ENCODE measurements at regions not wholly inside any gene's neighbourhood (a gene's known extent, or its start where the extent isn't known, plus 50 kb on each side); places are given as distances from the start of the nearest gene placed in this dataset.
A peak's percentile ranks its signal among the peaks of the same experiment; 100 is the strongest.

GRCh38 chr7:46524350-46524749 is 603.3 kb upstream of the IGFBP3 start:
- H3K23me2 ChIP-seq (ENCODE audit: low read depth, low read length) = no peaks in the 10 kb centered on the region
- H2BK15ac ChIP-seq (ENCODE audit: low read length) = no peak overlapping the region
- CTCF ChIA-PET (ENCODE audit: partially characterized antibody) = interaction anchor here (1.0 kb wide), 1 partner anchor 57 kb away, joined by 3 read pairs; no protein-coding TSS in a partner anchor
- no peaks in the 10 kb centered on the region for H3K79me1 ChIP-seq (ENCODE audit: low read depth, low read length)
- no peak overlapping the region for H3K23ac ChIP-seq (ENCODE audit: insufficient read length)
- no peak overlapping the region for H3K14ac ChIP-seq (ENCODE audit: insufficient read length)
- no peak overlapping the region for H2BK120ac ChIP-seq (replicated peaks; ENCODE audit: low read depth, low read length)
- H3K36me3 ChIP-seq (ENCODE audit: control insufficient read depth in 2 of 4, insufficient read depth in 4 of 4, low read length in 3 of 4) = no peaks in the 10 kb centered on the region; a peak in 1 of 8 replicates
- FAIRE-seq (no peak), DNase-seq (ENCODE audit: low read depth in 1 of 2, low spot score in 2 of 2) (no peak)
- H3K27me3 ChIP-seq (replicated peaks in 1 of 4; ENCODE audit: control insufficient read depth in 3 of 4, extremely low read depth in 1 of 4, insufficient read depth in 3 of 4, low read length in 3 of 4) = no peaks in the 10 kb centered on the region
- H3K4me3 ChIP-seq (ENCODE audit: extremely low read depth in 1 of 4, insufficient read depth in 2 of 4, low read depth in 3 of 4, low read length in 4 of 4) = no peak overlapping the region
- H3K4me1 ChIP-seq (replicated peaks in 1 of 4; ENCODE audit: control insufficient read depth in 3 of 4, insufficient read depth in 4 of 4, low read length in 3 of 4) = no peaks in the 10 kb centered on the region
- H4K20me1 ChIP-seq (replicated peaks in 1 of 2; ENCODE audit: control insufficient read depth in 1 of 2, insufficient read depth in 2 of 2, low read length in 2 of 2) = no peaks in the 10 kb centered on the region
- TF ChIP-seq TBP (IDR thresholded peaks at IDR 0.05; ENCODE audit: low read depth, low read length) (peak; percentile 86), MAX (IDR thresholded peaks at IDR 0.05) (no peak), BRCA1 (IDR thresholded peaks at IDR 0.05; ENCODE audit: low read depth, low read length) (no peak), GABPA (IDR thresholded peaks at IDR 0.05; ENCODE audit: borderline replicate concordance, insufficient read depth, low read length) (no peak), POLR2AphosphoS5 (IDR thresholded peaks at IDR 0.05; ENCODE audit: low read depth, low read length) (no peak)
- H3K27ac ChIP-seq (ENCODE audit: low read depth, low read length) = no peak overlapping the region
- no peak overlapping the region for H3K4ac ChIP-seq (replicated peaks; ENCODE audit: insufficient read length, low read depth, low read length)
- H4K8ac ChIP-seq (ENCODE audit: extremely low read depth, insufficient read depth, low read length) = no peak overlapping the region
- no peak overlapping the region for H2BK5ac ChIP-seq (ENCODE audit: low read depth, low read length)
- POLR2A ChIA-PET (ENCODE audit: partially characterized antibody) = no interaction called here
- H2BK20ac ChIP-seq (ENCODE audit: low read length) = no peak overlapping the region
- H3K56ac ChIP-seq (replicated peaks; ENCODE audit: insufficient read length, low read depth, low read length) = no peak overlapping the region
- no peak overlapping the region for H2AFZ ChIP-seq (ENCODE audit: low read length)
- no peak overlapping the region for H4K91ac ChIP-seq (replicated peaks; ENCODE audit: insufficient read length, low read length)
- no peak overlapping the region for H3K4me2 ChIP-seq (ENCODE audit: insufficient read depth in 1 of 2, low read depth in 2 of 2, low read length in 2 of 2)
- no peak overlapping the region for H3K9ac ChIP-seq (replicated peaks in 1 of 4; ENCODE audit: extremely low read depth in 1 of 4, low read depth in 3 of 4, low read length in 3 of 4)
- no peak overlapping the region for H2BK12ac ChIP-seq (ENCODE audit: low read depth, low read length)
- no peak overlapping the region for H4K5ac ChIP-seq (ENCODE audit: insufficient read length, low read depth, low read length)
- no peak overlapping the region for H2AK5ac ChIP-seq (ENCODE audit: low read depth, low read length)
- no peak overlapping the region for H3K18ac ChIP-seq (ENCODE audit: extremely low read depth, low read length)
- no peaks in the 10 kb centered on the region for H3K79me2 ChIP-seq (ENCODE audit: control insufficient read depth in 1 of 2, insufficient read depth in 2 of 2, low read length in 2 of 2)
- peaks cover 6 to 10% of the 10 kb centered on the region in 2 experiments; a peak in 2 of 4 replicates for H3K9me3 ChIP-seq (ENCODE audit: insufficient read depth in 2 of 2, low read depth in 1 of 2, low read length in 1 of 2)

Measured in H1 (cell line).